ENCODE measurements at regions not wholly inside any gene's neighbourhood (a gene's known extent, or its start where the extent isn't known, plus 50 kb on each side); places are given as distances from the start of the nearest gene placed in this dataset.
A peak's percentile ranks its signal among the peaks of the same experiment; 100 is the strongest.

DNA sequence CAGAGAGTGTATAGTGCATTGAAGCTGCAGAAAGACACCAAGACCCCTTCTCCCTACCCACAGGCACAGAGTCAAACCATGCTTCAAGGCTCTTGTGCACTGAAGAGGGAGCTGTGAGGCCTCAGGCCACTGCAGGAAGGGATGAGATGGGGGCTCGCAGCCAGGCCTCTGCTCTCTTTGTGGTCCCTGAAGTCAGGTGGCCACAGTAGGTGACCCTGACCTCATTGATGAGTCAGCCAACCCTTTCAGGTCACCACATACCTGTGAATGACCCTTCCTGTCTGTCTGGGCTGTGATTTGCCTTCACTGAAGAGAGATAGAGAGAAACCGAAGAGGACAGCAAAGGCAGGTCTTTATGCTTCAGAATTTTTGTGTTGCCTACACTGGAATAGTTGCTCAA is 372.1 kb downstream of the ACTL7B start:
- dilution Hi-C loops (cut with MboI; ENCODE audit: extremely low pct_ligation_motif_present, low sequenced_read_pairs): no loop called here
- FAIRE-seq: peak; percentile 56
- H3K4me2 ChIP-seq (ENCODE audit: control insufficient read depth, extremely low read depth, insufficient read depth, low read depth, low read length): peak overlapping the region; percentile 65

GRCh38 chr9:108479989-108480652 is 375.7 kb downstream of the ACTL7B start:
- Histone ChIP-seq H2AFZ (ENCODE audit: control insufficient read depth, low read length) (no peak overlapping the region), H3K36me3 (ENCODE audit: control insufficient read depth in 2 of 2, extremely low read depth in 1 of 2, insufficient read depth in 2 of 2, low read length in 2 of 2) (no peaks in the 10 kb centered on the region), H3K27ac (ENCODE audit: control insufficient read depth, insufficient read depth, low read length) (no peak overlapping the region), H4K20me1 (ENCODE audit: control insufficient read depth, extremely low read depth, insufficient read depth, low read length) (no peaks in the 10 kb centered on the region), H3K9me1 (ENCODE audit: control insufficient read depth, extremely low read depth, insufficient read depth, low read length) (no peaks in the 10 kb centered on the region), H3K4me2 (ENCODE audit: control insufficient read depth, extremely low read depth, insufficient read depth, low read depth, low read length) (no peak overlapping the region), H3K27me3 (ENCODE audit: control insufficient read depth, extremely low read depth, insufficient read depth, low read length) (no peaks in the 10 kb centered on the region), H3K79me2 (ENCODE audit: control insufficient read depth, insufficient read depth, low read length) (no peaks in the 10 kb centered on the region), H3K9ac (ENCODE audit: control insufficient read depth, extremely low read depth, insufficient read depth, low read length) (no peak overlapping the region), H3K9me3 (ENCODE audit: control insufficient read depth, low read depth, low read length) (no peaks in the 10 kb centered on the region), H3K4me1 (ENCODE audit: control insufficient read depth, extremely low read depth, insufficient read depth, low read length) (peaks cover 42% of the 10 kb centered on the region), H3K4me3 (ENCODE audit: control insufficient read depth in 2 of 3, extremely low read depth in 1 of 3, insufficient read depth in 2 of 3, low read depth in 1 of 3, low read length in 3 of 3) (no peak overlapping the region)
- TF ChIP-seq EZH2 (IDR thresholded peaks at IDR 0.05; ENCODE audit: low read length): no peak
- TF ChIP-seq, protein P1, sequence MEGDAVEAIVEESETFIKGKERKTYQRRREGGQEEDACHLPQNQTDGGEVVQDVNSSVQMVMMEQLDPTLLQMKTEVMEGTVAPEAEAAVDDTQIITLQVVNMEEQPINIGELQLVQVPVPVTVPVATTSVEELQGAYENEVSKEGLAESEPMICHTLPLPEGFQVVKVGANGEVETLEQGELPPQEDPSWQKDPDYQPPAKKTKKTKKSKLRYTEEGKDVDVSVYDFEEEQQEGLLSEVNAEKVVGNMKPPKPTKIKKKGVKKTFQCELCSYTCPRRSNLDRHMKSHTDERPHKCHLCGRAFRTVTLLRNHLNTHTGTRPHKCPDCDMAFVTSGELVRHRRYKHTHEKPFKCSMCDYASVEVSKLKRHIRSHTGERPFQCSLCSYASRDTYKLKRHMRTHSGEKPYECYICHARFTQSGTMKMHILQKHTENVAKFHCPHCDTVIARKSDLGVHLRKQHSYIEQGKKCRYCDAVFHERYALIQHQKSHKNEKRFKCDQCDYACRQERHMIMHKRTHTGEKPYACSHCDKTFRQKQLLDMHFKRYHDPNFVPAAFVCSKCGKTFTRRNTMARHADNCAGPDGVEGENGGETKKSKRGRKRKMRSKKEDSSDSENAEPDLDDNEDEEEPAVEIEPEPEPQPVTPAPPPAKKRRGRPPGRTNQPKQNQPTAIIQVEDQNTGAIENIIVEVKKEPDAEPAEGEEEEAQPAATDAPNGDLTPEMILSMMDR (optimal IDR thresholded peaks at IDR 0.05 in 1 of 3, IDR thresholded peaks at IDR 0.05 in 1 of 3, conservative IDR thresholded peaks at IDR 0.05 in 1 of 3; ENCODE audit: extremely low read depth in 1 of 3, insufficient read depth in 2 of 3, low read length in 3 of 3): no peak
- DNase-seq (ENCODE audit: low read depth, low spot score): no peak
- FAIRE-seq: no peak
- dilution Hi-C loops (cut with MboI; ENCODE audit: extremely low pct_ligation_motif_present, low sequenced_read_pairs): no loop called here

More for the DNA sequence above, 372.1 kb downstream of the ACTL7B start:
- no peaks in the 10 kb centered on the region for H3K36me3 ChIP-seq (ENCODE audit: control insufficient read depth in 2 of 2, extremely low read depth in 1 of 2, insufficient read depth in 2 of 2, low read length in 2 of 2)
- H3K4me1 ChIP-seq (ENCODE audit: control insufficient read depth, extremely low read depth, insufficient read depth, low read length): peaks cover 34% of the 10 kb centered on the region
- H3K9me3 ChIP-seq (ENCODE audit: control insufficient read depth, low read depth, low read length): no peaks in the 10 kb centered on the region
- H3K27ac ChIP-seq (ENCODE audit: control insufficient read depth, insufficient read depth, low read length): no peak overlapping the region
- H3K9ac ChIP-seq (ENCODE audit: control insufficient read depth, extremely low read depth, insufficient read depth, low read length): no peak overlapping the region
- H4K20me1 ChIP-seq (ENCODE audit: control insufficient read depth, extremely low read depth, insufficient read depth, low read length): no peaks in the 10 kb centered on the region
- H3K27me3 ChIP-seq (ENCODE audit: control insufficient read depth, extremely low read depth, insufficient read depth, low read length): no peaks in the 10 kb centered on the region
- no peak overlapping the region for H3K4me3 ChIP-seq (ENCODE audit: control insufficient read depth in 2 of 3, extremely low read depth in 1 of 3, insufficient read depth in 2 of 3, low read depth in 1 of 3, low read length in 3 of 3)
- TF ChIP-seq, protein P1 (optimal IDR thresholded peaks at IDR 0.05 in 1 of 3, IDR thresholded peaks at IDR 0.05 in 1 of 3, conservative IDR thresholded peaks at IDR 0.05 in 1 of 3; ENCODE audit: extremely low read depth in 1 of 3, insufficient read depth in 2 of 3, low read length in 3 of 3): no peak
- TF ChIP-seq EZH2 (IDR thresholded peaks at IDR 0.05; ENCODE audit: low read length): no peak
- DNase-seq (ENCODE audit: low read depth, low spot score): no peak
- H2AFZ ChIP-seq (ENCODE audit: control insufficient read depth, low read length): no peak overlapping the region
- no peaks in the 10 kb centered on the region for H3K79me2 ChIP-seq (ENCODE audit: control insufficient read depth, insufficient read depth, low read length)
- no peaks in the 10 kb centered on the region for H3K9me1 ChIP-seq (ENCODE audit: control insufficient read depth, extremely low read depth, insufficient read depth, low read length)

Data from keratinocyte (primary cell).